ENCODE measurements at regions not wholly inside any gene's neighbourhood (a gene's known extent, or its start where the extent isn't known, plus 50 kb on each side); places are given as distances from the start of the nearest gene placed in this dataset.

DNA sequence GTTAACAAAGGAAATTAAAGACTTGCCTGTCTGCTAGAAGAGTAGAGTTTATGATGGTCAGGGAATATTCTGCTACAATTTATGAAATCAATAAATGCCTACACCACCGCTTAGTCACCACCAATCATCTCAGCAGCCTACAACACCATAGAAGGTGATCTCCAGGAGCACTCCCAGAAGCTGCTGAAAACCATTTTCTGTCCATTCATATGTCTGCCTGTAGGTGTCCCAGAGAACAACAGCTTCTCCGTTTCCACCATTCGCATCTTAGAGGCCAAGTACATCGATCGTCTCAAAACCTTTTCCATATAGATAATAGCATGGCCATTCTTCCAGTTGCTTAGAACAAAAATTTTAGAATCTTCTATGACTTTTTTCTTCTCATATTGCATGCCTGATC lies 303.4 kb downstream of the KCNC2 start:
- DNase-seq (ENCODE audit: low read depth, low spot score) = no peak

DNA sequence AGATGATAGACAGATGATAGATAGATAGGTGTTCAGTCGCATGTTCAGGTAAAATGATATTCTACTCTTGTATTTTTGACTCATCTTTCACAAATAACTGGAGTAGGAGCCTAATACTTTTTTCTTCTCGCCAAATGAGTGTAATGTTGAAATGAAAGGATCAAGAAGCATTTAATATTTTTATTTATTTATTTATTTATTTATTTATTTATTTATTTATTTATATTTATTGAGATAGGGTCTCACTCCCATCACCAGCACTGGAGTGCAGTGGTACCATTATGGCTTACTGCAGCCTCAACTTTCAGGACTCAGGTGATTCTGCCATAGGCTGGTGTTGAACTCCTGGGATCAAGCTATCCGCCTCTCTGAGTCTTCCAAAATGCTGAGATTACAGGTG lies 298.8 kb downstream of the KCNC2 start:
- no peak for DNase-seq (ENCODE audit: low read depth, low spot score)

GRCh38 chr12:74914378-74914777 lies 295.3 kb downstream of the KCNC2 start:
- DNase-seq (ENCODE audit: low read depth, low spot score) = no peak

- no peak for DNase-seq (ENCODE audit: low read depth, low spot score)
Measured at GRCh38 chr12:74915718-74916117, 293.9 kb downstream of the KCNC2 start.

DNA sequence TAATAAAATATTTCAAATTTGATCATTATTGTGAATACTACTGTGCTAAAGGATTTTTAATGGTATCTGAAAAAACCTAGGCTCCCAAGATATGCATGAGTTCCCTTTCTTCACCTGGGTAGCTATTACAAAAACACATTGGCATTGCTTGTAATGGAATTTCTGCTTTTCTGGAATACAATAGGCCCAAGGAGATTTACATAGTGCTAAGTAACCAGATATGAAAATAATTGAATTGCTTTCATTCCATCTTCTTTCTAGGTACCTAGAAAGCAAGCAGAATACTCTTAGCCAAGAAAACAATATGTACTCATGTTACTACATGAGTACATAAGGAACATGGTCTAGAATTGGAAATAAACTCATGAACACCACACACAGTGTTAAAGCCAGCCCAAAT lies 291.9 kb downstream of the KCNC2 start:
- DNase-seq (ENCODE audit: low read depth, low spot score) = no peak

DNA sequence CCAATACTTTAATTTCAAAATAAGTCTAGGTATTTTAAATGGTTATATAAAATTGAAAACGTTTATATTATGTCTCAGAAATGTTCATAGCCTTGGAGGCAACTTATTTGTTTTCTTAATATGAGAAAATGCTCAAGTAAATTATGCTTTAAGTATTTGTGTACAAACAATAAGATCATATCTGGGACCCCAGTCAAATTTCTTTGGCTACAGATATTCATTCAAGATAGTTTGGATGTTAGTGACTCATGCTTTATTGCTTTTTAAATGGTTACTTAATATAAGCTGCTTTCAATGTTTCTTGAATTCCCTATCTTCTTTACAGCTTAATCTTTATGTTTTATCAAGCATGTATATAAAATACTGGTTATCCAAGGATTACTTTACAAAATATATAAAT lies 291.3 kb downstream of the KCNC2 start:
- no peak for DNase-seq (ENCODE audit: low read depth, low spot score)

- no peak for DNase-seq (ENCODE audit: low read depth, low spot score)
Measured at GRCh38 chr12:74922117-74922516, 287.5 kb downstream of the KCNC2 start.

DNA sequence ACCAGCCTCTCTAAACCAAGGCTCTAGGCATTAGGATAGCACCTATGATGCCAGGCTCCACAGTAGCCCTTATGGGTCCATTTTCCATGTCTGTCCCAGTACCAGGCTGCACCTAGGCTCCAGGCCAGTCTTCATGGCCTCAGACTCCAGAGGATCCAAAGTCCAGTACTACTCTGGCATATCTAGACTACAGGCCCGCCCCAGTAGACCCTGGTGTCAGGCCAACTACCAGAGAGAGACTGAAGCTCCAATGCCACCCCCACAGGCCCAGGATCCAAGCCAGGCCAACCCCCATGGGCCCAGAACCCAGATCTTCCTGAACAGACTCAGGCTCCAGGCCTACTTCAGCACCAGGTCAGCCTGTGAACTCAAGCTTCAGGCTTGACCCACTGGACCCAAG lies 287.0 kb downstream of the KCNC2 start:
- DNase-seq (ENCODE audit: low read depth, low spot score) = no peak

GRCh38 chr12:74941670-74942069 lies 268.0 kb downstream of the KCNC2 start:
- DNase-seq (ENCODE audit: low read depth, low spot score) = no peak

- no peak for DNase-seq (ENCODE audit: low read depth, low spot score)
Measured at GRCh38 chr12:74945771-74946198, 263.9 kb downstream of the KCNC2 start.

GRCh38 chr12:74953697-74954096 lies 255.9 kb downstream of the KCNC2 start:
- no peak for DNase-seq (ENCODE audit: low read depth, low spot score)

GRCh38 chr12:74957231-74957630 lies 252.4 kb downstream of the KCNC2 start:
- DNase-seq (ENCODE audit: low read depth, low spot score) = no peak

- DNase-seq (ENCODE audit: low read depth, low spot score) = no peak
Measured at GRCh38 chr12:74957634-74958033, 252.0 kb downstream of the KCNC2 start.

GRCh38 chr12:74959657-74960056 lies 250.0 kb downstream of the KCNC2 start:
- no peak for DNase-seq (ENCODE audit: low read depth, low spot score)

DNA sequence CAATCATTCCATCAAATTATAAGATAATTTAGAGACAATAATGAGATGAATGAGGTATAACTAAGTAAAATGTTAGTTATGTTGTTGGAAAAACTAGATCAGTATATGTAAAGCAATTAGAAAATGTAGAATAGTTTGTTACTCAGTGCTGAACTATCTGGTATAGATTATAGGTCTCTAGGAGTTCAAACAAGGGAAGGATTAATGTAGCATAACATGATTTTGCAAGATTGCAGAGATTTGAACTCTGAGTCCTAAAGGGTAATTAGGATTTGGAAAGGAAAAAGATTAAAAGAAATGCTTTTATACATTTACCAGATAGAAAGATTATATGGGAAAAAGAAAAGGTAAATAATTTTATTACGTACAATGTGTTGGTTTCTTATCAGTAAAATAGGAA lies 246.3 kb downstream of the KCNC2 start:
- DNase-seq (ENCODE audit: low read depth, low spot score) = no peak

GRCh38 chr12:74963867-74964331 lies 245.7 kb downstream of the KCNC2 start:
- no peak for DNase-seq (ENCODE audit: low read depth, low spot score)

GRCh38 chr12:74964390-74964789 lies 245.2 kb downstream of the KCNC2 start:
- DNase-seq (ENCODE audit: low read depth, low spot score) = no peak

DNA sequence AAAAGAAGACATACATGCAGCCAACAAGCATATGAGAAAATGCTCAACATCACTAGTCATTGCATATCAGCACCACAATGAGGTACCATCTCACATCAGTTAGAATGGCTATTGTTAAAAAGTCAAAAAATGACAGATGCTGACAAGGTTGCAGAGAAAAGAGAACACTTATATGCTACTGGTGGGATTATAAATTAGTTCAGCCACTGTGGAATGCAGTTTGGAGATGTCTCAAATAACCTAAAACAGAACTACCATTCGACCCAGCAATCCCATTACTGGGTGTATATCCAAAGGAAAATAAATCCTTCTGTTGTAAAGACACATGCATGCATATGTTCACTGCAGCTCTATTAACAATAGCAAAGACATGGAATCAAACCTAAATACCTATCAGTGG lies 238.4 kb downstream of the KCNC2 start:
- no peak for DNase-seq (ENCODE audit: low read depth, low spot score)

DNA sequence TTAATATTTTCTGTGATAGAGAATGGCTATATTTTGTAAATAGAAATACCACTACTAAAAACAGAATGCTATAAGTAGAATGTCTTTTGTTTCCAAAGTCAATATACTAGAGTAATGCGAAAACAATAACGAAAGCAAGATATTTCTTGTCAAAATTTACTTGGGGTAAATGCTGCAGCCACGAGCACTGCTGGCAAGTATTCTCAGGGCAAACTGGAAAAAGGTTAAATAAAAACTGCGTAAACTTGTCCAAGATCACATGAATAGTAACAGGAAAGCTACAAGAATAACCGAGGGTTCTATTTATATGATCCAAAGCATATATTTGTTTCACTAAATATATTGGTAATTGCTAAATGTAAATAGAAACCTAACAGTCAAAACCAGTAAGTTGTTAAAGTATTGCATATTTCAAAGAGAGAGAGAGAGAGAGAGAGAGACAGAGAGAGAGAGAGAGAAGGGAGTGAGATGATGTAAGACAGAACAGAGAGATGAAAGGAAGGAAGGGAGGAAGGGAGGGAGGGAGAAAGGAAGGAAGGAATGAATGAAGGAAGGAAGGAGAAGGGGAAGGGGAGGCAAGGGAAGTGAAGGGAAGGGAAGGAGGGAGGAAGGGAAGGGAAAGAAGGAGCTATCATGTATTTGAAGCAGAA lies 231.7 kb downstream of the KCNC2 start:
- DNase-seq (ENCODE audit: low read depth, low spot score) = no peak

GRCh38 chr12:74980510-74980909 lies 229.1 kb downstream of the KCNC2 start:
- DNase-seq (ENCODE audit: low read depth, low spot score) = no peak

DNA sequence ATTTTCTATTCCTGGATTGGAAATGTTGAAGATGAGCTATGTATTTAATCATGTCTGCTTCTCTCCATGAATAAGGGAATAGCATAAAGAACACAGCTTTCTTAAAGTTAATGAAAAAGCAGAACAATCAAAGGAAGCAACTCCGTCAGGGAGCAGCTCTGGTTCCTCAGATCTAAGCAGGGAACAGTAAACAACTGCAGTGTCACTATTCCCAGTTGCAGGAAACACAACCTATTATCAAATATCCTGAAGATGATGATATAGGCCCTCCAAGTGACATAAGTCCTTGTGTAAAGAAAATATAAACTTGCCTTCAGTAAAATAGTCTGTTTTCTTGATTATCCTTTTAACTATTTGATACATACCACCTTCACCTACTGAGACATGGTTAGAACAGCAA lies 228.1 kb downstream of the KCNC2 start:
- no peak for DNase-seq (ENCODE audit: low read depth, low spot score)

DNA sequence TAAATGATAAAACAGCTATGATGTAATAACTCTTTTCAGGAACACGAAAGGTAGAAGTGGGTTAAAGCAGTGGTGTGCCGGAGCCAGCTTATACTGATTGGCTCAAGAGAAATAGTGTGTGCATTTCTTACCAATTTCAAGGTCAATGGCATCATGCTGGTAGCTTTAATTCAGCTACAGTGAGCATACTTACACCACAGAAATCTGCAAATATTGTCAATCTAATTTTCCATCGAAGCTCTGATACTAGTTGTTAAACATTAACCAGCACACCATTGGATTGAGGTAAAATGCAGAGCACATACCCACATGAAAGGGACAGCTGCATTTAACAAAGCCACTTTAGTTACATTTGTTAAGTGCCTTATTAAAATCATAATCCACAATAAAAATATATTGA lies 225.7 kb downstream of the KCNC2 start:
- DNase-seq (ENCODE audit: low read depth, low spot score) = no peak

DNA sequence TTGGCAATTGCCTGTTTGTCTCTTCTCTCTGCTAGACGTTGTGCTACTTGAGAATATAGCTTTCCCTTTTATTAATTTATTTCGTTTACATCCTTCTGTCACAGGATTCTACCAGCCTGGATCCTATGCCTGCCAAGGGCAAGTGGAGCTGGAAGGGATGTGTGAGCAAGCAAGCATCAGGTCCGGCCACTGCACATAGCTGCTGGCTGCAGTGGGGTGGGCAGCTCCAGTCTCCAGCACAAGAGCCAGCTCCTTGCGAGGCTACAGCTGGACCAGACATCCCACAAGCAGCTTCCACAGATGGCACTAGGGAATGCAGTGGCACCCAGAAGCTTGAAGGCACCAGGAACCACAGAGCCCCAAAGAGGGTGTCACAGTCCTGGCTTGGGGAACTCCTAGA lies 225.0 kb downstream of the KCNC2 start:
- no peak for DNase-seq (ENCODE audit: low read depth, low spot score)

All from brain pericyte (primary cell).